NOMO-1 treated with dmso at 0.1 percent for 144 hours (cell line): ENCODE measurements at regions not wholly inside any gene's neighbourhood (a gene's known extent, or its start where the extent isn't known, plus 50 kb on each side); places are given as distances from the start of the nearest gene placed in this dataset.
"Not testable (repeated sequence)": the region's sequence is repeated elsewhere in the genome, so short reads cannot be mapped to it uniquely, and the experiment has no call there.

ENCODE experiments used
- DNase-seq: peaks from one replicate; lab custom pipeline; 2025; ENCODE audit not compliant: unreplicated experiment; lab: John Stamatoyannopoulos, UW

DNA sequence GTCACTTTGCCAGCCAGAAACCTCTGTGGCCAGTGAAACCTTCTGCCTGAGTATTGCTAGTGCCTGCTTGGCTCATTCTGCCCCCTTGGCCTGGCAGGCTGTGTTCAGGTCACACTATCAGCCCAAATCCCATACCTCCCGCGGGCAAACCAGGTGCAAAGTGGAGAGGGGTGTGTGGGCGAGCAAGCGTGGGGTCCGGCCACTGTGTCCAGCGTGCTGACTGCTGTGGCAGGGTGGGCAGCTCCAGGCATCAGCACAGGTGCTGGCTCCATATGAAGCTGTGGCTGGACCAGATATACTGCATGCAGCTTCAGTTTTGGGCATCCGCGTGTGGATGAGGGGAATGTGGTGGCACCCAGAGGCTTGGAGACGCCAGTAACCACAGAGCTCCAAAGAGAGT, 576.5 kb upstream of the EDIL3 start:
- no peak for DNase-seq

DNA sequence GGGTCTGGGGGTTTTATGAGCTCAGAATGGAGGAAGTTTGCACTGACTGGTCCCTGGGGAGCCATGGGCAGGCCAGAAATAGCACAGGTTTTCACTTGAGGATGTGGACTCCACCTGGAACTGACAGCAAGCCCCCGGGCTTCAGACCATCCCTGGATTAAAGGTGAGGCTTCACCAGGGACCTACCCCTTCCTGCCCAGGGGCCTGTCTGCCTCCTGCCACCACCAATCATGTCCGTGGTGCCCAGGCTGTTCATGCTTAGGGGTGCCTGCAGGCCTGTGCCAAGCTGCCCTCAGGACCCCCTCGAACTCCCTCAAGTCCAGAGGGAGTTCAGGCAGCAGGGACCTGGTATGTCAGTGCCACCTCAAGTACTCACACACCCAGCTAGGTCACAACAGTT, 577.2 kb upstream of the EDIL3 start:
- no peak for DNase-seq

DNA sequence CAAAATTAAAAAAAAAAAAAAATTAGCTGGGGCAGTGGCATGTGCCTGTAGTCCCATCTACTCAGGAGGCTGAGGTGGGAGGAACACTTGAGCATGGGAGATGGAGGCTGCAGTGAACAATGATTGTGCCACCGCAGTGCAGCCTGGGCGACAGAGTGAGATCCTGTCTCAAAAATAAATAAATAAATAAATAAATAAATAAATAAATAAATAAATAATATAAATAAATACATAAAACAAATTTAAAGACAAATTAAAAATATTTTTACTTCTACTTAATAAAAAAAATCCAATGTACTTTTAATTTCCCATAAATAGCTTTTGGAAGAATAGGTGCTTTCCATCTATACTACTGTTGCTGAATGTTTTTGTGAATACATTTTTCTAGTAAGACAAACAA, 598.4 kb upstream of the EDIL3 start:
- no peak for DNase-seq

DNA sequence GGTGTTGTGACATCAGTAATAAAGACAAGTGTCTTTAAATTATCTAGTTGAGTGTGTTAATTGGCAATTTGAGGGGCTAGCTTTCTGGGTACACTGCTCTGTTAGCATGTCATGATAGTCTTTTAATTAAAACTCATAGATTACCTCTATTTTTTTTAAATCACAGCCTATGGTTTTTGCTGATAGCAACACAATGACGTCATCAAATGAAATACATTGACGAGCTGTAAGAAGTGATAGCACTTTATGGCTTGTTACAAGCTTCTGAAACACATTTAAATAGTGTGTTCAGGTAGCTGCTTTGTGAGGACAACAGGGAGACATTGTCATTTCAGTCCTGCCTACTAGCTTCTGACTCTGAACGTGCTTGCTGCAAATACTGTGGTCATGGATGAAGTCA, 600.5 kb upstream of the EDIL3 start:
- DNase-seq: no peak

DNA sequence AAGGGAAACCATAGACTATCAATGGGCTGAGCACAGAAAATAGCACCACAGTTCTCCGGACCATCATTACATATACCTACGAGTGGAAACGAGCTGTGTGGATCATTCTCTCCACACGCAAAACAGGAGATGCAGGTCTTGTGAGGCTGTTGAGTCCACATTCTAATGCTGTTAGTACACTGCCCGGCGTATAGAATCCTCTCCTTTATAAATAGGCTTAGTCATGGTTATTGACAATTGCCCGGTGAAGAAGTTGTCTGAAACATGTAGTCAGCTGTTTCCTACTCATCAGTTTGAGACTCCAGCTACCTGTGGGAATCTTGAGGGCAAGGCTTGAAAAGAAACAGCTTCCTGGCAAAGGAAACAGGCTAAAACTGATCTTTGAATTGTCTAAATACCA, 602.0 kb upstream of the EDIL3 start:
- DNase-seq: no peak

DNA sequence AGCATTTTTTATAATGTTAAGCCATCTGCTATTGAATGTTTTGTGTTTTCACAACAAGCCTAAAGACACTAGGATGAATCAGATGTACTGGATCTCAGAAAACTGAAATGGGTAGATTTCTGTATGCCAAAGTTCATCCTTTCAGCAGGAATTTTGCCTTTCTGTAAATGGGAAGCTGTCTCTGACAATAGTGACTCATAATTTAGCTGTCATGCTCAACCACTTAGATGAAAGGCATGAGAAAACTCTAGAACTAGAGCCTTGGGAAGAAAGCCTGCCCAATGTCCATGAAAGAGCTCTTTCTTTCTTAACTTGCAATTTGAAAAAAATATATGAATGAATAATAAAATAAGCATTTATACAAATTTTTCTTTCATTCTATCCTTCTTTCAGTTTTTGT, 616.0 kb upstream of the EDIL3 start:
- DNase-seq: no peak

DNA sequence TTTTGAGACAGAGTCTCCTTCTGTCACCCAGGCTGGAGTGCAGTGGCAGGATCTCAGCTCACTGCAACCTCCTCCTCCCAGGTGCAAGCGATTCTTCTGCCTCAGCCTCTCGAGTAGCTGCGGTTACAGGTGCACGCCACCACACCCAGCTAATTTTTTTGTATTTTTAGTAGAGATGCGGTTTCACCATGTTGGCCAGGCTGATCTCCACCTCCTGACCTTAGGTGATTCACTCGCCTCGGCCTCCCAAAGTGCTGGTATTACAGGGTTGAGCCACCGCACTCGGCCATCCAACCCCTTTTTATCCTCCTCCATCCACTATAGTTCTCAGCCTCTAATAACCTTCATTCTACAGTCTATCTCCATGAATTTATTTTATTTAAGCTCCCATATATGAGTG, 617.3 kb upstream of the EDIL3 start:
- DNase-seq: not testable (repeated sequence)

DNA sequence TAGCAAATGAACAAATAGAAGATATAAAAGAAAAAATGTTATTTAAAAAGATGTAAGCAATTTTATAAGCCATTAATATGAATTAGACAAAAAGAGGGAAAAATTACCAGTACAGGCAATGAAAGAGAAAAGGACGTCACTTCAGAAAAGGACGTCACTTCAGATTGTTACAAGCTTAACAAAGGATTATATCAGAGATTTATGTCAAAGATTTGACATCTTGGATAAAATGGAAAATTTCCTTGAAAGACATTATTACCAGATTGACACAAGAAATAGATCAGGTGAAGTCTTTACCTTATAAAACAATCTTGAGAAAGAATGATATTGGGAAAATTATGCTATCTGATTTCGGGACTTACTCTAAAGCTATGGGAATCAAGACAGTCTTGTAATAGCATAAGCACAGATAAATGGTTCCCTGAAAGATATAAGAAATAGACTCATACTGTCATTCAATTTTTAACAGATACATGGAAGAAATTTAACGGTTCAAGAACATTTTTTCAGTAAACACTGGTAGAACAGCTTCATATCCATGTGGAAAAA, 625.4 kb upstream of the EDIL3 start:
- DNase-seq: no peak

DNA sequence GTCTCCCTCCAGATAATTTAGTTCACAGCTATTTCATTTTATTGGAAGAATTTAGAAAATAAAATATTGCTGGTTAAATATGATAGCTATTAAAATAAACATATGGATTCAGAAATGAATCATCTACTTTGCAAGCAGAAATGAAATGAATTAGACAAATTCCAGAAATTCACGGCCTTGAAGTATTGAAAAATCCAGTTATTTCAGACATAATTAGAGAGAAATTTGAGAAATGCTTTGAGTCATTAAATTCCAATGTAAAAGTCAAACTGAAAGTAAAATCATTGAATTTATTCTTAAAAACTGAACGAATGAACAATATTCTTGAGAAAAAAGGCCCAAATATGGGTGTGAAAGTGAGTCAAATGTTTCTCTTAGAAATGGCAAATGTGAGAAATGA, 632.6 kb upstream of the EDIL3 start:
- no peak for DNase-seq

DNA sequence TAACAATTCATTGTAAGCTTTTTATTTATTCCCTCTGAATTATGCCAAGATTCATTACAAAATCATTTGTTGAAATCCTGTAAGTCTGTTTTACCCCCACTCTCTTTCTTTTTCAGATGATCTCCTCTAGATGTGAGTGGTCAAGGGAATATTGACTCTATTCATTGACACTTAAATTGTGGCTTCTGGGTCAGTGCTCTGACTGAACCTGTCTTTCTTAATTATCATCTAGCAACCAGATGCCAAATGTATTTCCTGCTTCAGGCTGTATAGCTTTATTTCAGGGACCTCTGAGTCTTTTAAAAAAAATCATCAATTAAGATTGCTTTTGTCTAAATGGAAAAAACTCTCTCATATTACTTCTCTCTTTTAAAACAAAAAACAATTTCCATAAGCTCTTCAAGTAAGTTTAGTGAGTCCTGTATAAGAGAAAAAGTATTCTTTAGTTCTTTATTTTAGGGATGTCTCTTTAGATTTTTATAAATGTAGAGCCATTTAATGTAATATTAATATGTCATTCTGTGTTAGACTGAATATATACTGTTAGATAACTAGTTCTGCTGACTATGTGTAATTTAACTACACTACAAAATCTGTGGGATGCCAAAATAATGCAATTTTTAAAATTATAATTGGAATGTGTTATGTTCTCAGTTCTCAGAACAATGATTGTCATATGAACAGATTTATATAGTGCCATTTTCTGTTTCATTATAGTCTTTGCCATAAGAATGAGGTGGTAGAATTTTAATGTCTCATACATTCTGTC, 645.8 kb upstream of the EDIL3 start:
- DNase-seq: no peak

DNA sequence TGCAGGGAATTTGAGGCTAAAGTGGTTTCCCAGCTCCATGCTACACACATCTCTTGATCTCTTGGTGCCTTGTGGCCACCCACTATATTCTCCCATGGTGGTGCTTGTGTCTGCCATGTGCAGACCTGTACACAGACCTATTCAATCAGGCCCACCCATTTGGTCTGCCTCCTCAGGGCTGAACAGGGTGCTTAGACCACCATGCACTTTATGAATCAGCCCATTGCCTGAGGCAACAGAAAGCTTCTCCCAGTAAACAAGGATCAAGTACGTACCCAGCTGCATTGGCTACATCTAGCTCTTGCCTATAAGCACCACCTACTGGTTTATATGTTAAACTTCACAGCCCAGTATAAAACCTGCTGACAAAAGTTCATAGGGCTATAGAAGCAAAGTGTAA, 664.3 kb upstream of the EDIL3 start:
- no peak for DNase-seq

DNA sequence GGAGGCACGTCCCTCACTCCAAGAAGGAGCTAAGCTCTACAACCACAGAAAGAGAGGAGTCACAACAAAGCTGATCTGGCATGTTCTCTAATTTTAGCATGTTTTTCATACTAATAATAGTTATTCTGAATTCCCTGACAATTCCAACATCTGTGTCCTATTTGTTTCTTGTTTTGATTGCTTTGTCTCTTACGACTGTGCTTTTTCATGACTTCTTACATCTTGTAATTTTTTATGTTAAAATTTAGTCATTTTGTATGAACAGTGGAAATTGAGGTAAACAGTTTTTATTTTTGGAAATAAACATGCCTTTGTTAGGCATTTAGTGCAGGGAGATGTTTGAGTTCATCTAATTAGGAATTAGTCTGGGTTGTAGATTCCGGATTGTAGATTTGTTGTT, 668.1 kb upstream of the EDIL3 start:
- DNase-seq: no peak

DNA sequence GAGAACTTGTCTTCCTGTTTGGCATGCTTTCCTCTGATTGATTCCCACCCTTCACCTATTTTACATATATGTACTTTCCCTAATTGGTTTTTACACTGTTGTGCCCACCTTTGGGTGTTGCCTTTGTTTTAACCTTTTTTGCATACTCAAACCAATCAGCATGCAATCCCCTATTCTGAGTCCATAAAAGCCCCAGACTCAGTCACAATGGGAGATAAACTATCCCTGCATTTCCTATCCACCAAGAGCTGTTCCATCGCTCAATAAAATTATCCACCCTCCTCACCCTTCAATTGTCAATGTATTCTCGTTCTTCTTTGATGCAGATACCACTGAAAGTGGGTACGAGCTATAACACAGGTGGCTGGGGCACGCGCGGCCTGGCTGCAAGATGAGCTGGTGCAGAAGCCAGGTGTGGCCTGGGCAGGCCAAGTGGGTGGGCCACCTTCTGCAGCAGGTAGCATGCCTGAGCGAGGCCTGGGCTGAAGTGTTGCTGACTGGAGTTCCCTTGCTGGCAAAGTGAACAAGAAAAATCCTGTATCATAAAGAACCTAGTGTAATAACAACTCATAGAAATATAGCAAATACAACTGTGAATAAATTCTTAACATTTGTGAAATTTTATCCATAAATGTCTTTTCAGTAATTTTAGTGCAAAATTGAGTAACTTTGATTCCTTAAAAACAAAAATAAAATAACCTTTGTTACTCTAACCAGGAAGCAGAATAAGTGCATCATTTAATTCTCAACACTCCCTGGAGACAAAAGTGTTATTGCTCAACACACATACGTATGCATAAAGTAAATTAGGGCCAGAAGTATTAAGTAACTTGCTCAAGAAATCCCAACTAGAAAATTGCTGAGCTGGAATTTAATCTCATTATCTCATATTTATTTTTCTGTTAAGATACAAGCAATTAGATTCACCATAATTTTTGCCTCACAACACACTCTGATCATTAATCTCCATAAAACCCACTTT, 685.3 kb upstream of the EDIL3 start:
- no peak for DNase-seq

DNA sequence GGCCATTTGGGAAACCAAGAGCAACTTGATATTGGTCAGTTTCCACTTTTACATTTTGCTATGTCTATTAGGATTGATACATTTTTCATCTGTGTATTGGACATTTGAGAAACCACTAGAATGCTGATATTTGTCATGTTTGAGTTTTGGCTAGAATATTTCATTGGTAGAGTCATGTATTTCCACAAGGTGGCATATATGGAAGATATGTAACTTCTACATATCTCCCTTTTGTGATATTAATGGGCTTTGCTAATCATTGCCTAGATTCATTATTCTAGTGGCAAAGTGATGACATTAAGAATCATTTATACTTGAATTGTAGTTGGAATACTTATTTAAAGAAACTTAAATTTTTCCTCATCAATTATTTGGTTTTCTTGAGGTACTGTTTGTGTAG, 692.9 kb upstream of the EDIL3 start:
- no peak for DNase-seq

DNA sequence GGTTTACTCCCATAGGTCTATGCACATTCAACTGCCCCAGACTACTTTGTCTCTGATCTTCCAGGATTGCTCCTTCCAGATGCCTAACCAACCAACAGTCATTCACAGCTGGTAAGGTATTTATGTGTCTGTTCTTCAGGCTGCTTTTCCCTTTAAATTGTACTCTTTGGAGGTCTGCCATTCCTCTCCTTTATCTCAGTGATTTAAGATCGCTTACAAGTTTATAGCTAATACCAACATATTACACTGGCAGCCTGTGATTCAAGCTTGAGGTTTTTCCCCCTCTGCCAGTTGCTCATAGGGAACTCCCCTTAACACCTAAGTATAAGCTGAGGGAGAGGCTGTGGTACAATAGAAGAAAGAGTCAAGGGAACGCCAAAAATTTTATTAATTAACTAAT, 711.7 kb upstream of the EDIL3 start:
- no peak for DNase-seq

DNA sequence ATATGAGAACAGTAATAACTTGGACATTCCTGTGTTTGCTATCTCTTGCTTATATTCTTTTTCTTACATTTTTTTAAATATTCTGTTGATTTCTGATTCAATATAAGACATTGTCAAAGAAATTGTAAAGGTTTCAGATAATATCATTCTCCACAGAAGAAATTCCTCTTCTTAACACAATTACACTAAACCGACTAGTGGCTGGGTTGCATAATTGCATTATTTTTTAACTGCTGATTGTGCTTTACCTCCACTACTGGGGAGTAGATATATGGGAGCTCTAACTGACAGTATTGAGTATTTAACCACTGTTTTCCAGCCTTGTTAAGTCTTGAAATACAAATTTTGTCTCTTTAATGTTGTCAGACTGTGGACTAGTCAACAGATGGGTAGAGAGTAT, 723.8 kb upstream of the EDIL3 start:
- DNase-seq: no peak

DNA sequence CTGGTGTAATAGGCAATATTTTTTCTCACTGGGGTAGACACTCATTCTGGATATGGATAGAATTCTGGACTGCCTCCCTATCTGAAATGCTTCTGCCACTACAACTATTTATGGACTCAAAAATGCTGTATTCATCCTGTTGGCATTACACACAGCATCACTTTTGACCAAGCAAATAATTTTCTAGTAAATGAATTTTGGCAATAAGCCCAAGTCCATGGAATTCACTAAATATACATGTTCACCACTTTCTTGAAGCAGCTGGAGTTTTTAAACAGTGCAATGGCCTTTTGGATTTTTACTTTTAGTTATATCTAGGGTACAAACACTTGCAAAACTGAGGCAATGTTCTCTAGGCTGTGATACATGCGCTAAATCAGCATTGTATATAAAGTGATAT, 724.9 kb upstream of the EDIL3 start:
- DNase-seq: no peak

DNA sequence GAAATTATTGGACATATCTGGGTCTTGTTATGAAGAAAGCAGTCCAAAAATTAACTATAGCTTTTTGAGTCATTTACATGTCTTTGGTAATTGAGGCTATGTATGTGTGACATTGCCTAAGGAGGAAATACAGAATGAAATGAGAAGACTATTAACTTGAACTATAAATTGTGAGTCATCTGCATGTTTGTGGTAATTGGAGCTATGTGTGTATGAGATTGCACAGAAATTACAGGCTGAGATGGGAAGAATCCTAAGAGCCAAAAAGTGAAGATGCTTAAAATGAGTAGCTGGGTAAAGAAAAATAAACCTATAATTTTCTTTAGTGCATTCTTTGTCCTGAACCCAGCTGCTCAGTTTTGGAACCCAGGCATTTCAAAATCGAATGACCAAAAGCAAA, 747.6 kb upstream of the EDIL3 start:
- DNase-seq: no peak

DNA sequence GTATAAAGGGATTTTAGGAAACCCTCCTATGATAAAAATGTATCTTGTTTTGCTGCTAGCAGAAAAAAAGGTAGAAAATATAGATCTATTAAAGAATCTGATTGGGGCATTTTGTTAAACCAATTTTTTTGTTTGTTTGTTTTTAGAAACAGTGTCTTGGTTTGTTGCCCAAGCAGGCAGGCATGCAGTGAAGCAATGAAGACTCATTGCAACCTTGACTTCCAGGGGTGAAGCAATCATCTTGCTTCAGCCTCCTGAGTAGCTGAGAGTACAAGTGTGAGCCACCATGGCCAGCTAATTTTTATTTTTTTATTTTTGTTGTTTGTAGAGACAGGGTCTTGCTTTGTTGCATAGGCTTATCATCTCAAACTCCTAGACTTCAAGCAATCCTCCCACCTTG, 755.8 kb upstream of the EDIL3 start:
- no peak for DNase-seq

DNA sequence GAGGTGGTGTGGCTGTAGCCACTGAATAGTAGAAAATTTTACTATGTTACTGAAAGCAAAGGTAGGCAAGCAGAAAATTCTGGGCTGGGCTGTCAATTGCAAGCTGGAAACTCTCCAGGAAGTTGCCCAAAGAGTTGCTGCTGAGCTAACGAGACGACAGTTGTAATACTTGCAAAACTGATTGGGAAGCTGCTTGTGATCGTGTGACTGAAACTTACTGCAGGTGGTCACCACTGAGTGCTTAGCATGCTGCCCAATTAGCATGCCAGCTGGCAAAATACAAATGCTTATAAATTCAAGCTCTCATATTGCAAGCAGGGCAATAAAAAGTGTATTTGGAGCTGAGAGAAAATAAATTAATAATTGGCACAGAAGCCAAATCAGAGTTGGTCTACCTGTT, 758.5 kb upstream of the EDIL3 start:
- DNase-seq: no peak

DNA sequence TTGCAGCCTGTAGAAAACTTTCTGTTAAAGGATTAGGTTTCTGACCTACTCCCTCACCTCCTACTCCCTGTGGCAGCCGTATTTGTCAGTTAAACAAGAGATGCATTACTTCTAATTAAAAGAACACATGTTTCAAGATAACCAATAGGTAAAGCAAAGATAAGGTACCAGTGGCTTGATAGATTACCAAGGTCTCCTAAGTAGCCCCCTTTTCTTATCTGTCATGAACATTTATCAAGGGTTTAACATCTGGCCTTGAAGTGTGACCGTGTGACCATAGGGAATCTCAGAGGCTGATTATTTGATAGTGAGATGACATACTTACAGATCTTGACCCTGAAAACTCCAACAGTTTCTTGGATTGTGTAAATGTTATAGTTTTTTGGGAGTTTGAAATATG, 764.0 kb upstream of the EDIL3 start:
- no peak for DNase-seq

DNA sequence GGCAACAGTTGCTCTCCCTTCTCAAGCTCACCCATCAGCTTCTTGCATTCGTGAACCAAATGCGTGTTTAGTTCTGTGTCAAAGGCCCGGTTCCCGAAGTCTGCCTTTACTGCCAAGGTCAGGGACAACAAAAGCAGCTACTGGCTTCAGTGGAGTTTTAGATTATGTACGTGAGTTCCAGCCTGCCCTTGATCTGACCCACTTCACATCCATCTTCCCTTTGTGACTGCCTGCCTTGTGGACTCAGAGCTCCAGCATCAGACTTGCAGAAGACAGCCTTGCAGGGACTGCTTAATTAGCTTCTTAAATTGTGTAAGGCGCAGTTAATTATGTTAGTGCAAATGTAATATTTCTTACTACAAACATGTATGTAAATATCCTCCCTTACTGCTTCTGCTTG, 774.7 kb upstream of the EDIL3 start:
- no peak for DNase-seq
